Transverse colon (tissue), 4 donors: ENCODE measurements at regions not wholly inside any gene's neighbourhood (a gene's known extent, or its start where the extent isn't known, plus 50 kb on each side); places are given as distances from the start of the nearest gene placed in this dataset.
A peak's percentile ranks its signal among the peaks of the same experiment; 100 is the strongest.

Source experiments
- DNase-seq: peaks from one replicate; pipeline ENCODE4 v3.0.0-alpha.2; 2019
- H3K27ac ChIP-seq, 4 donors: fragments of 200-600 bp; sonication (generic); 2 replicates each; pipeline ENCODE4 v1.5.1; 2016 to 2018; ENCODE audit warnings: inconsistent platforms in 4 of 4
- H3K27me3 ChIP-seq: fragments of 200-600 bp; sonication (generic); 2 replicates; pipeline ENCODE4 v1.5.1; 2017; ENCODE audit warnings: inconsistent platforms
- H3K36me3 ChIP-seq, 4 donors: fragments of 200-600 bp; sonication (generic); 2 replicates each; pipeline ENCODE4 v1.5.1; 2017 to 2019; ENCODE audit warnings: inconsistent platforms in 4 of 4
- H3K4me1 ChIP-seq, 4 donors: fragments of 200-600 bp; sonication (generic); 2 replicates each; pipeline ENCODE4 v1.5.1; 2017 to 2020; ENCODE audit warnings: inconsistent platforms in 4 of 4
- H3K4me3 ChIP-seq, 4 donors: fragments of 200-600 bp; sonication (generic); 1 replicate in 1 of 4; 2 replicates in 3 of 4; pipeline versions ENCODE4 v1.5.1 to v1.6.1; 2017 to 2019; ENCODE audit warnings: inconsistent platforms in 4 of 4
- H3K9me3 ChIP-seq, 2 donors: fragments of 200-600 bp; sonication (generic); 2 replicates each; pipeline ENCODE4 v1.5.1; 2017 to 2019; ENCODE audit warnings: inconsistent platforms in 2 of 2
- EP300 ChIP-seq: sonication (generic); formaldehyde crosslinking; IDR thresholded peaks from one replicate; pipeline ENCODE4 v1.6.1; 2017; ENCODE audit warnings: antibody characterized with exemption, low read depth
- POLR2A ChIP-seq: fragments of 450-650 bp; IDR thresholded peaks from one replicate; pipeline ENCODE4 v1.6.1; 2016; ENCODE audit warnings: antibody characterized with exemption, mild to moderate bottlenecking, moderate library complexity
- POLR2AphosphoS5 ChIP-seq, 3 donors: sonication (generic); formaldehyde crosslinking; IDR thresholded peaks; one replicate each; pipeline ENCODE4 v1.6.1; 2016; ENCODE audit warnings: antibody characterized with exemption in 3 of 3
- WGBS, 2 donors: methylation state at CpG; one replicate each; pipeline ENCODE4 v1.1.5; 2018; ENCODE audit warnings: low coverage in 1 of 2; 5-methylcytosine and 5-hydroxymethylcytosine counted together
- in situ Hi-C, 4 donors: fragments of 200-750 bp; cut with MboI; loops; one replicate each; pipeline versions ENCODE4 v1.15.0 to v1.15.1; 2017; ENCODE audit warnings: low sequenced_read_pairs in 3 of 4, low pct_ligation_motif_present in 1 of 4, low pct_unique_long_range_greater_than_20kb in 1 of 4
- intact Hi-C: fragments of 100-400 bp; cut with DNase I; formaldehyde crosslinking; loops from one replicate; pipeline ENCODE4 v1.15.1; 2023; ENCODE audit warnings: low total_unique reads
- TF ChIP-seq, protein P1 (sequence below), 5 experiments: fragments of 200-600 bp in 3 of 5; fragments of 450-650 bp in 2 of 5; sonication (generic) in 3 of 5; IDR thresholded peaks; 1 replicate in 2 of 5; 2 replicates in 3 of 5; pipeline ENCODE4 v1.5.1; 2016 to 2017; ENCODE audit warnings: antibody characterized with exemption in 5 of 5, inconsistent platforms in 3 of 5, mild to moderate bottlenecking in 2 of 5, moderate library complexity in 1 of 5

DNA sequence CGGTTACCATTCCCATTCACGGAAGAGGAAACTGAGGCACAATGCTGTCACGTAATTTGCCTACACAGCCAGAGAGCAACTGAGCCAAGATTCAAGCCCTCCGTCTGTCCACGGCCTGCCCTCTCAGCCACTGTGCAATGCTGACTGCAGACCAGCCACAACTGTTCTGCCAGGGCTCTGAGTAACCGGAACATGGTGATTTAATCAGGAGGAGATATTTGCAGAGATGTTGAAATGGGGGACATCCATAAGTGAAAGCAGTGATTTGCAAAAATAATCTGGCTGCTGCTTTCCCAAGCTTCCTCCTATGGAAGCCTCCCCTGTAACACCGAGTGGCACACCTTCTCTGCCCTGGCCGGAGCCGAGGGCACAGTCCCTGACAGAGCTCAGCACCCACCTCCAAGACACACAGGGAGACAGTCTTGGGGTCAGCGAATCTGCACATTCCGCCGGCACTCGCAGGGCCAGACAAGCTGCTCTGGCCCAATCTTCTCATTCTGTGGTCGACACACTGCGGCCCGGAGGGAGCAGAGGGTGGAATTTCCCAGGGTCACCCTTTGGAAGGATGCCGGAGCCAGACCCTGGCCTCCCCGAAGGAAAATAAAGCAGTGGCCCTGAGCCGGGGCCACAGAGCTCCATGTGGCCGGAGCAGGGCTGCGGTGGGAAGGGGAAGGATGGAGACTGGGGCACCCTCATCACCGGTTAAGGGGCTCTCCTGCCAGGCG lies 158.2 kb upstream of the DIO3 start:
- in situ Hi-C loops, result no loop called here
- 84% methylated on average over 23 of the region's 23 CpGs; no CpG with 5 or more reads in 1 of the 2 donors for WGBS, 2 donors

DNA sequence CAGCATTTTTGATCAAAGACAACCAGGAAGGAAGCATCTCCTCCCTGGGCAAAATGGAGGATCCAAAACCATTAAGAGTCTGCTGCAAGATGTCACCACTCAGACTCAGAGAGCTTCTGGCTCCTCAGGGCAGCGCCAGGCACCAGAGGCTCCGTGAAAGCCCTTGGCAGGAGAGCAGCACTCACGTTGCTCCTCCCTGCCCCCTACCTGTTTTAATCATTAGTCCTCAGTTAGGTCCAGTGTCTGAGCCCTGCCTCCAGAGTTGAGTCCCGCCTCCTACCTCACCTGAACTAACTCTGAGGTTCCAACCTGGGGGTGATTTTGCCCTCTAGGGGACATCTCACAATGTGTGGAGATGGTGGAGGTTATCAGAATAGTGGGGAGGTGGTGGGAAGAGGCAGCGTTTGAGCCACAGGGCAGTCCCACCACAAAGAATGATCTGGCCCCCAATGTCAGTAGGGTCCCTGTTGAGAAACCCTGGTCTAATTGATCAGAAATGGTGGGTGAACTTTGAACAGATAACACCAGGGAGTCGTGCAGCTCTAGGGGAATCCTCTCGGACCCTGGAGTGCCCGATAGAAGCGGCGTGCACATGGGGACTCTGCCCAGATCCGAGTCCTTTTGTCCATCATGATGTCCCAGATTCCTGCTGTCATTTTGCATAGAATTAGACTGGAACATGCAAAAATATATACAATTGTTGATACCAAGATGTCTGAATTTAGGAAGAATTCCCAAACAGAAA lies 156.7 kb upstream of the DIO3 start:
- WGBS, 2 donors, result 60% methylated on average over 11 of the region's 11 CpGs; no CpG with 5 or more reads in 1 of the 2 donors
- Histone ChIP-seq H3K9me3 (no peaks in the 10 kb centered on the region), H3K27ac (no peak overlapping the region), H3K4me1 (peaks cover 0 to 6% (median 1%) of the 10 kb centered on the region in 4 donors), H3K36me3 (no peaks in the 10 kb centered on the region), H3K4me3 (no peak overlapping the region), H3K27me3 (no peaks in the 10 kb centered on the region)
- no peak for DNase-seq
- intact Hi-C loops (no loop called here), in situ Hi-C loops (no loop called here)
- TF ChIP-seq EP300, result no peak
- TF ChIP-seq, protein P1, sequence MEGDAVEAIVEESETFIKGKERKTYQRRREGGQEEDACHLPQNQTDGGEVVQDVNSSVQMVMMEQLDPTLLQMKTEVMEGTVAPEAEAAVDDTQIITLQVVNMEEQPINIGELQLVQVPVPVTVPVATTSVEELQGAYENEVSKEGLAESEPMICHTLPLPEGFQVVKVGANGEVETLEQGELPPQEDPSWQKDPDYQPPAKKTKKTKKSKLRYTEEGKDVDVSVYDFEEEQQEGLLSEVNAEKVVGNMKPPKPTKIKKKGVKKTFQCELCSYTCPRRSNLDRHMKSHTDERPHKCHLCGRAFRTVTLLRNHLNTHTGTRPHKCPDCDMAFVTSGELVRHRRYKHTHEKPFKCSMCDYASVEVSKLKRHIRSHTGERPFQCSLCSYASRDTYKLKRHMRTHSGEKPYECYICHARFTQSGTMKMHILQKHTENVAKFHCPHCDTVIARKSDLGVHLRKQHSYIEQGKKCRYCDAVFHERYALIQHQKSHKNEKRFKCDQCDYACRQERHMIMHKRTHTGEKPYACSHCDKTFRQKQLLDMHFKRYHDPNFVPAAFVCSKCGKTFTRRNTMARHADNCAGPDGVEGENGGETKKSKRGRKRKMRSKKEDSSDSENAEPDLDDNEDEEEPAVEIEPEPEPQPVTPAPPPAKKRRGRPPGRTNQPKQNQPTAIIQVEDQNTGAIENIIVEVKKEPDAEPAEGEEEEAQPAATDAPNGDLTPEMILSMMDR (IDR thresholded peaks at IDR 0.05), result no peak
- TF ChIP-seq POLR2AphosphoS5 (IDR thresholded peaks at IDR 0.05), result no peak
- TF ChIP-seq POLR2A, result no peak

More for the DNA sequence above, 158.2 kb upstream of the DIO3 start:
- H3K27me3 ChIP-seq, result no peaks in the 10 kb centered on the region
- TF ChIP-seq EP300, result no peak
- no peak for TF ChIP-seq POLR2A
- TF ChIP-seq POLR2AphosphoS5 (IDR thresholded peaks at IDR 0.05), result no peak
- TF ChIP-seq, protein P1 (IDR thresholded peaks at IDR 0.05), result no peak
- intact Hi-C loops, result no loop called here
- no peak overlapping the region for H3K4me3 ChIP-seq
- H3K9me3 ChIP-seq, result no peaks in the 10 kb centered on the region
- H3K36me3 ChIP-seq, result no peaks in the 10 kb centered on the region
- H3K4me1 ChIP-seq, result peaks cover 0 to 6% (median 1%) of the 10 kb centered on the region in 4 donors
- no peak overlapping the region for H3K27ac ChIP-seq
- no peak for DNase-seq

DNA sequence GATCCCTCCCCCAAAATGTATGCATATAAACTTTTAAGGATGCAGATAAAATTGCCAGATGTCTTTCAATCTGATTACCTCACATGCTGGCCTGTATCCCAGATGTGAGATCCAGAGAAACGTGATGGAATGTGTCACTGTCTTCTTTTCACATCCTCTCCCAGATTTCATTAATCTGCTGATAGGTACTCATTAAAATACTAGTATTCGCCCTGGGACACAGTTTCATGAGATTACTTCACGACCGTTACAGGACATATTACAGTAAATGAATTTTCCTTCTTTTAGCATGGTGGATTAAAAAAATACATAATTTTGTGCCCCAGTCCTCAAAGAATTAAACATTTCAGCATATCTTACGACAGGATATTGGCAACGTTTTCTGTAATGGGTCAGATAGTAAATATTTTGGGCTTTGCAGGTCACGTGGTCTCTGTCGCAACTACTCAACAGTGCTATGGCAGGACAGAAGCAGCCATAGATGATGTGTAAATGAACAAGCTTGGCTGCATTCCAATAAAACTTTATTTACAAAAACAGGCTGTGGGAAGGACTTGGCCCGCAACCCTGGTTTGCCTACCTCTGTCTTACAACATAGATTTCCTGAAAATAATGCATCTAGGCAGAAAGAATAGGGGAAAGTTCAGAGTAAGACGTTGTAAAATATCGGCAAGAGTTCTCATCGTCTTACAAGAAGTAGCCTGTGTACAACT lies 156.0 kb upstream of the DIO3 start:
- DNase-seq, result peak; percentile 26
- Histone ChIP-seq H3K27ac (no peak overlapping the region), H3K4me3 (no peak overlapping the region), H3K9me3 (no peaks in the 10 kb centered on the region), H3K36me3 (no peaks in the 10 kb centered on the region), H3K27me3 (no peaks in the 10 kb centered on the region), H3K4me1 (peaks cover 0 to 3% (median 1%) of the 10 kb centered on the region in 4 donors)
- in situ Hi-C loops (no loop called here), intact Hi-C loops (no loop called here)
- TF ChIP-seq POLR2AphosphoS5 (IDR thresholded peaks at IDR 0.05), result peak in 1 of 3 donors; percentile 10
- no peak for TF ChIP-seq EP300
- TF ChIP-seq, protein P1 (IDR thresholded peaks at IDR 0.05), result no peak
- no peak for TF ChIP-seq POLR2A
- 47 to 62% methylated on average over 11 to 12 of the region's 12 CpGs for WGBS, 2 donors

DNA sequence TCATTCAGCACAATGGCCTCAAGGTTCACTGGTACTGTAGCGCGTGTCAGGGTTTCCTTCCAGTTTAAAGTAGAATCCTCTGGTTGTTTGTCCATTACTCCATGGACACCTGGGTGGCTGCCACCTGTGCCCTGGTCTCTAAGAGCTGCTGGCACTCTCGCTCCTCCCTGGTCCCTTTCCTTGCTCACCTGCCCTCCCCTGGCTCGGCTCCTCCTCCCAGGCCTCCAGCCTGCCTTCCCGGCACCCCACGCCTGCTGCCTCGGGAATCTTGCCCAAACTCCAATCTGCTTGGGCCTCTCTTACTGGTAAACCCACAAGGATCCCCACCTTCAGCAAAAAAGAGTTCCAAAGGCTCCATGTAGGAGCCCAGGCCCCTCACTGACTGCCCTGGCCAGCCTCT lies 154.4 kb upstream of the DIO3 start:
- Histone ChIP-seq H3K9me3 (no peaks in the 10 kb centered on the region), H3K27ac (no peak overlapping the region)

More for the DNA sequence above, 154.4 kb upstream of the DIO3 start:
- Histone ChIP-seq H3K4me1 (peaks cover 0 to 3% (median 0%) of the 10 kb centered on the region in 4 donors), H3K36me3 (no peaks in the 10 kb centered on the region), H3K4me3 (no peak overlapping the region), H3K27me3 (no peaks in the 10 kb centered on the region)
- no peak for DNase-seq
- whole genome bisulfite sequencing, 2 donors, result 91 to 92% methylated on average over 6 to 7 of the region's 7 CpGs
- TF ChIP-seq, protein P1 (IDR thresholded peaks at IDR 0.05), result no peak
- no peak for TF ChIP-seq POLR2AphosphoS5 (IDR thresholded peaks at IDR 0.05)
- no peak for TF ChIP-seq EP300
- TF ChIP-seq POLR2A, result no peak
- intact Hi-C loops (no loop called here), in situ Hi-C loops (no loop called here)
